SK-N-SH (cell line): ENCODE measurements at regions not wholly inside any gene's neighbourhood (a gene's known extent, or its start where the extent isn't known, plus 50 kb on each side); places are given as distances from the start of the nearest gene placed in this dataset.

Source experiments
- REST ChIP-seq: IDR thresholded peaks from 2 replicates; pipeline ENCODE4 v1.6.1; 2012; ENCODE audit warnings: mild to moderate bottlenecking, low read depth, low read length, moderate library complexity
- TF ChIP-seq, protein P1 (sequence below): fragments of 150-350 bp; IDR thresholded peaks from 2 replicates; pipeline ENCODE4 v1.6.1; 2017; ENCODE audit warnings: antibody characterized with exemption, low read length, low read depth, borderline replicate concordance

DNA sequence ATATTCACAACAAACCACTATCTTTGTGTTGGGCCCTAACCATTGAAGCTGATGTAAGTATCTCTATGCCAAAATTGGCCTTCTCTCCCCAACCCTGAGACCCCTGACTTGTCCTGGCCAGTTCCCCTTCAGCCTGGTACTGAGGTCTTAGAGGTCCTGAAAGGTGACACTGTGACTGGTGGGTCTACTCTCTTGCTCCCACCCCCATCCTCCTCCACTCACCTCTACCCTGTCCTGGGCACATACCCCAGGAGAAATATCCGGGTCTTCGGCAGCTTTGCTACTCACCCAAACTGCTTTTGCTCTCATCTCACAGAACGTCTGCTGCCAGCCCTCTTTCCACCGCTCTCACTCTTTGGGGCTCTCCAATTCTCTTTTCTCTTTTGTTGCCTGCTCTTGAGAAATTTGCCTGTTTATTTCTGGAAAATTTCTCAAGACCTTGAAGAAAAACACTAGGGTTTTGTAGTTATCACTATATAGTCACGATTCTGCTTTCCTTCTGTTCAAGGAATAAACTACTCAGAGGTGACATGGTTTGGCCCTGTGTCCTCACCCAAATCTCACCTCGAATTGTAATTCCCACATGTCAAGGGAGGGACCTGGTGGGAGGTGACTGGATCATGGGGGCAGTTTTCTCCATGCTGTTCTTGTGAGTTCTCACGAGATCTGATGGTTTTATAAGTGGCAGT lies 133.8 kb upstream of the PKDCC start:
- TF ChIP-seq, protein P1, sequence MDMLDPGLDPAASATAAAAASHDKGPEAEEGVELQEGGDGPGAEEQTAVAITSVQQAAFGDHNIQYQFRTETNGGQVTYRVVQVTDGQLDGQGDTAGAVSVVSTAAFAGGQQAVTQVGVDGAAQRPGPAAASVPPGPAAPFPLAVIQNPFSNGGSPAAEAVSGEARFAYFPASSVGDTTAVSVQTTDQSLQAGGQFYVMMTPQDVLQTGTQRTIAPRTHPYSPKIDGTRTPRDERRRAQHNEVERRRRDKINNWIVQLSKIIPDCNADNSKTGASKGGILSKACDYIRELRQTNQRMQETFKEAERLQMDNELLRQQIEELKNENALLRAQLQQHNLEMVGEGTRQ: no peak
- no peak for TF ChIP-seq REST
